ENCODE measurements at regions not wholly inside any gene's neighbourhood (a gene's known extent, or its start where the extent isn't known, plus 50 kb on each side); places are given as distances from the start of the nearest gene placed in this dataset.

DNA sequence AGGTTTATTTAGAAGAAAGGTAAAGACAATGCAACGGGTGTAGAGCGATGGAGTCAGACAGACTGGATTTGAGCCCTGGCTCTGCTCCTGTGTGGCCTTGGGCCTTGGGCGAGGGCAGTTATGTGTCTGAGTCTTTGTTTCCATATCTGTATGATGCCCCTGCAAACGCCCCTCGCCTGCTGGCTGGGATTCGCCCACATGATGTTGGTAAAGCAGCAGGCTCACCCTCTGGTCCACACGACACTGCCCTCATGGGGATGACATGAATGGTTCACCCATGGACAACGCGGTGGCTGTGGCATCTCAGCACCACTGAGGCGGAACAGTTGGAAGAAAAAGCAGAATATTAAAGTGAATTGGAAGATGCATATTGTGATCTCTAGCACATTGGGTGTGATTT is 60.3 kb downstream of the FOXL1 start:
- ATAC-seq (ENCODE audit: insufficient read depth, low read depth) = no peak
- Histone ChIP-seq H3K9me3 (ENCODE audit: insufficient read depth, low read length, severe bottlenecking) (no peaks in the 10 kb centered on the region), H3K4me3 (ENCODE audit: low read depth in 1 of 2, low read length in 2 of 2) (no peak overlapping the region), H2AFZ (ENCODE audit: low read depth, low read length) (no peak overlapping the region), H4K20me1 (ENCODE audit: insufficient read depth, low read length) (peaks cover 2% of the 10 kb centered on the region; the same call in 1 of the 2 replicates), H3K9ac (ENCODE audit: low read depth, low read length) (no peak overlapping the region), H3K4me2 (ENCODE audit: insufficient read depth, low read length) (no peak overlapping the region), H3K79me2 (ENCODE audit: insufficient read depth, low read length) (no peaks in the 10 kb centered on the region), H3K36me3 (ENCODE audit: insufficient read depth, low read length) (no peaks in the 10 kb centered on the region), H3K27me3 (ENCODE audit: insufficient read depth, low read length, poor library complexity) (peaks cover 12% of the 10 kb centered on the region), H3K27ac (ENCODE audit: low read length) (no peak overlapping the region), H3K4me1 (ENCODE audit: insufficient read depth, low read length) (no peaks in the 10 kb centered on the region)
- TF ChIP-seq, protein P1, sequence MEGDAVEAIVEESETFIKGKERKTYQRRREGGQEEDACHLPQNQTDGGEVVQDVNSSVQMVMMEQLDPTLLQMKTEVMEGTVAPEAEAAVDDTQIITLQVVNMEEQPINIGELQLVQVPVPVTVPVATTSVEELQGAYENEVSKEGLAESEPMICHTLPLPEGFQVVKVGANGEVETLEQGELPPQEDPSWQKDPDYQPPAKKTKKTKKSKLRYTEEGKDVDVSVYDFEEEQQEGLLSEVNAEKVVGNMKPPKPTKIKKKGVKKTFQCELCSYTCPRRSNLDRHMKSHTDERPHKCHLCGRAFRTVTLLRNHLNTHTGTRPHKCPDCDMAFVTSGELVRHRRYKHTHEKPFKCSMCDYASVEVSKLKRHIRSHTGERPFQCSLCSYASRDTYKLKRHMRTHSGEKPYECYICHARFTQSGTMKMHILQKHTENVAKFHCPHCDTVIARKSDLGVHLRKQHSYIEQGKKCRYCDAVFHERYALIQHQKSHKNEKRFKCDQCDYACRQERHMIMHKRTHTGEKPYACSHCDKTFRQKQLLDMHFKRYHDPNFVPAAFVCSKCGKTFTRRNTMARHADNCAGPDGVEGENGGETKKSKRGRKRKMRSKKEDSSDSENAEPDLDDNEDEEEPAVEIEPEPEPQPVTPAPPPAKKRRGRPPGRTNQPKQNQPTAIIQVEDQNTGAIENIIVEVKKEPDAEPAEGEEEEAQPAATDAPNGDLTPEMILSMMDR (IDR thresholded peaks at IDR 0.05; ENCODE audit: borderline replicate concordance, extremely low read depth, low read length, poor library complexity, severe bottlenecking) = no peak
- no peak for TF ChIP-seq EZH2 (IDR thresholded peaks at IDR 0.05; ENCODE audit: borderline replicate concordance, low read depth, low read length, severe bottlenecking)
- DNase-seq = no peak

DNA sequence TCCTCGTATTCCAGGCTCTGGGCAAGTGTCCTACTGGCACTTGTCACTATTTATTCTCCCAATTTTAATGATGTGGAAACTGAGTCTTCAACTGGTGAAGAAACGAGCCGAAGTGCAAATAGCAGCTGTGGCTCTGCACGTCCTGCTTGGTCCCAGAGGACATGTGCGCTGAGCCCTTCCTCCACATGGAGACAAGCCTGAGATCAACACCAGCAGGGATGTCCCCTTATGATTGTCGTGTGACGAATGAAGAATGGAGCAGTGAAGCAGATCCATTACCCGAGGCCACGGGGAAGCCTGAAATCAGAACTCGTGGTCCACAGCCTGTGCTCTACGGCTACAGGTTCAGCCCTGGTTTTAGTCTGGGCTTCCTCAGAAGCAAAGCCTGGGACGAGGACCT is 61.0 kb downstream of the FOXL1 start:
- H3K4me2 ChIP-seq (ENCODE audit: insufficient read depth, low read length) = no peak overlapping the region
- no peak for TF ChIP-seq EZH2 (IDR thresholded peaks at IDR 0.05; ENCODE audit: borderline replicate concordance, low read depth, low read length, severe bottlenecking)
- TF ChIP-seq, protein P1 (IDR thresholded peaks at IDR 0.05; ENCODE audit: borderline replicate concordance, extremely low read depth, low read length, poor library complexity, severe bottlenecking) = no peak
- no peak overlapping the region for H3K4me3 ChIP-seq (ENCODE audit: low read depth in 1 of 2, low read length in 2 of 2)
- ATAC-seq (ENCODE audit: insufficient read depth, low read depth) (no peak), DNase-seq (no peak)
- H3K27ac ChIP-seq (ENCODE audit: low read length) = no peak overlapping the region
- no peak overlapping the region for H2AFZ ChIP-seq (ENCODE audit: low read depth, low read length)
- H3K79me2 ChIP-seq (ENCODE audit: insufficient read depth, low read length) = no peaks in the 10 kb centered on the region
- H3K36me3 ChIP-seq (ENCODE audit: insufficient read depth, low read length) = no peaks in the 10 kb centered on the region
- no peaks in the 10 kb centered on the region for H3K4me1 ChIP-seq (ENCODE audit: insufficient read depth, low read length)
- peaks cover 2% of the 10 kb centered on the region; the same call in 1 of the 2 replicates for H4K20me1 ChIP-seq (ENCODE audit: insufficient read depth, low read length)
- H3K9ac ChIP-seq (ENCODE audit: low read depth, low read length) = no peak overlapping the region
- peaks cover 8% of the 10 kb centered on the region for H3K27me3 ChIP-seq (ENCODE audit: insufficient read depth, low read length, poor library complexity)
- H3K9me3 ChIP-seq (ENCODE audit: insufficient read depth, low read length, severe bottlenecking) = no peaks in the 10 kb centered on the region

DNA sequence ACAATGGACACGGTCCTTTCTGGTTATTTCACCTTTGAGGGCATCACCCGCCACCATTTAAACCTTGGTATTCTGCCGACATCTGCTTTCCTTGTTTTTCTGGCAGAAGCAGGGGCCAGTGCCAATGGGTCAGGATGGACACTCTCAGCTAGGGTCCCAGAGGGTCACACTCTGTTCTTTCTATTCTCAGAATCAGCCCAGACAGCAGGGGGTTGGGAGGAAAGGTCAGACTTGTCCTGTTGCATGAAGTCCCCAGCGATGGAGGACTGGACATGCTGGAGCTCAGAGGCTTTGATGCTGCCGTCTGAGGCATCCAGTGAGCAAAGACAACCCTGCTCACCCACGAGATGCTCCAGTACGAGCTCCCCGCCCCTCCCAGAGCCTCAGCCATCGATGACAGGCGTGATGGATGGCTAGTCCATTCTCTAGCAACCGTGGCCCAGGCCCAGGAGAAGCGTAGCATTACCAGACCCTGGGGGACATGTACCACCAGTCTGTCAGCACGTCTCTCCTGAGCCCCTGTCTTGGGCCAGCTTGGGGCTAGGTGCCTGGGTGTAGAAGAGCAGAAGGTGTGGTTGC is 62.0 kb downstream of the FOXL1 start:
- no peaks in the 10 kb centered on the region for H3K79me2 ChIP-seq (ENCODE audit: insufficient read depth, low read length)
- H3K27me3 ChIP-seq (ENCODE audit: insufficient read depth, low read length, poor library complexity) = peaks cover 4% of the 10 kb centered on the region
- no peak overlapping the region for H2AFZ ChIP-seq (ENCODE audit: low read depth, low read length)
- DNase-seq = no peak
- H3K4me2 ChIP-seq (ENCODE audit: insufficient read depth, low read length) = no peak overlapping the region
- TF ChIP-seq, protein P1 (IDR thresholded peaks at IDR 0.05; ENCODE audit: borderline replicate concordance, extremely low read depth, low read length, poor library complexity, severe bottlenecking) = no peak
- TF ChIP-seq EZH2 (IDR thresholded peaks at IDR 0.05; ENCODE audit: borderline replicate concordance, low read depth, low read length, severe bottlenecking) = no peak
- no peak overlapping the region for H3K9ac ChIP-seq (ENCODE audit: low read depth, low read length)
- no peaks in the 10 kb centered on the region for H3K9me3 ChIP-seq (ENCODE audit: insufficient read depth, low read length, severe bottlenecking)
- no peaks in the 10 kb centered on the region for H3K4me1 ChIP-seq (ENCODE audit: insufficient read depth, low read length)
- ATAC-seq (ENCODE audit: insufficient read depth, low read depth) = no peak
- no peak overlapping the region for H3K4me3 ChIP-seq (ENCODE audit: low read depth in 1 of 2, low read length in 2 of 2)
- peaks cover 2% of the 10 kb centered on the region; the same call in 1 of the 2 replicates for H4K20me1 ChIP-seq (ENCODE audit: insufficient read depth, low read length)
- H3K27ac ChIP-seq (ENCODE audit: low read length) = no peak overlapping the region
- no peaks in the 10 kb centered on the region for H3K36me3 ChIP-seq (ENCODE audit: insufficient read depth, low read length)
